GM20000 (cell line): ENCODE measurements at regions not wholly inside any gene's neighbourhood (a gene's known extent, or its start where the extent isn't known, plus 50 kb on each side); places are given as distances from the start of the nearest gene placed in this dataset.

ENCODE experiments used
- DNase-seq: peaks from one replicate; pipeline ENCODE4 v3.0.0; 2012; ENCODE audit warnings: low spot score
- TF ChIP-seq, protein P1 (sequence below): IDR thresholded peaks from 2 replicates; pipeline ENCODE4 v1.5.1; 2012; ENCODE audit warnings: mild to moderate bottlenecking, control low read depth; ENCODE audit errors: extremely low read depth, missing control alignments

DNA sequence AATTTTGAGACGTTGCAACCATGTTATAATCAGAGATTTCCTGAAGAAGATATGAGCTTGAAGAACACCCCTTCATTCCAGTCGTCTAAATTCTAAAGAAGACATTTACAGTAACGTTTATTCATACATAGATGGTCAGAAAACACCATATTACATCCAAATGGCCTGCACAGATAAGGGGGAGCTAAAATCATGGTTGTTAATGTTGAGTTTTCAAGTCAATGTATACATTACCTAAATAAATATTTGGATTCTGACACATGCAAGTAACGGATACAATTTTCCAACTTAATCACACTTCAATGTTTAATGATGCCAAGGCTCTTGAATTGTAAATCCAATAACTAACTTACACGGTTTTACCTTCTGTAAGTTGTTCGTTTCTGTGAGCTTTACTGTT lies 318.4 kb downstream of the SLC6A15 start:
- DNase-seq: no peak
- TF ChIP-seq, protein P1, sequence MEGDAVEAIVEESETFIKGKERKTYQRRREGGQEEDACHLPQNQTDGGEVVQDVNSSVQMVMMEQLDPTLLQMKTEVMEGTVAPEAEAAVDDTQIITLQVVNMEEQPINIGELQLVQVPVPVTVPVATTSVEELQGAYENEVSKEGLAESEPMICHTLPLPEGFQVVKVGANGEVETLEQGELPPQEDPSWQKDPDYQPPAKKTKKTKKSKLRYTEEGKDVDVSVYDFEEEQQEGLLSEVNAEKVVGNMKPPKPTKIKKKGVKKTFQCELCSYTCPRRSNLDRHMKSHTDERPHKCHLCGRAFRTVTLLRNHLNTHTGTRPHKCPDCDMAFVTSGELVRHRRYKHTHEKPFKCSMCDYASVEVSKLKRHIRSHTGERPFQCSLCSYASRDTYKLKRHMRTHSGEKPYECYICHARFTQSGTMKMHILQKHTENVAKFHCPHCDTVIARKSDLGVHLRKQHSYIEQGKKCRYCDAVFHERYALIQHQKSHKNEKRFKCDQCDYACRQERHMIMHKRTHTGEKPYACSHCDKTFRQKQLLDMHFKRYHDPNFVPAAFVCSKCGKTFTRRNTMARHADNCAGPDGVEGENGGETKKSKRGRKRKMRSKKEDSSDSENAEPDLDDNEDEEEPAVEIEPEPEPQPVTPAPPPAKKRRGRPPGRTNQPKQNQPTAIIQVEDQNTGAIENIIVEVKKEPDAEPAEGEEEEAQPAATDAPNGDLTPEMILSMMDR: no peak

DNA sequence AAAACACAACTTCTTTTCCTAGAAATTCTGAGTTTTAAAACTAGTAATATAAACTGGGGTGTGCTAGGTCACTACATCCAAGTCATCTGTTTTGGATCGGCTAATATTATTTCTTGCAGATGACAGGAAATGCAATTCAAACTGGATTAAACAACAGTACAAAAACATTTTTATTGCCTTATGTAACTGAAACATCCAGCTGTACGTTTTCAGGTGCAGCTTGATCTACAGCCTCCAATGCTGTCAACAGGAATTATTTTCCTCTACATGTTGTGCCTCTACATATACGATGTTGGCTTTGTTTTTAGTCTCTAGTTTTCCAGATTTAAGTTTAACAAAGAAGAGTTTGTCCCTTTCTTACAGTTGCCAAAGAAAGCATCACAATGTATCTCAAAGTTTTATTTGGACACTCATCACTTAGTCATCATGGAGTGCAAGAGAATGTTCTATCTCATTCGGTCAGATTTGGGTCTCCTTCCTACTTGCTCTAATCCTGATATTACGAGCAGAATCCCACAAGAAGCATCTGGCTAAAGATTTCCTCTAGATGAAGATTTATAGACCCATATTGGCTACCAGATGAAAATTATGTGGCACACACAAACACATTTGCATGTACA lies 326.7 kb downstream of the SLC6A15 start:
- no peak for DNase-seq
- TF ChIP-seq, protein P1: no peak

DNA sequence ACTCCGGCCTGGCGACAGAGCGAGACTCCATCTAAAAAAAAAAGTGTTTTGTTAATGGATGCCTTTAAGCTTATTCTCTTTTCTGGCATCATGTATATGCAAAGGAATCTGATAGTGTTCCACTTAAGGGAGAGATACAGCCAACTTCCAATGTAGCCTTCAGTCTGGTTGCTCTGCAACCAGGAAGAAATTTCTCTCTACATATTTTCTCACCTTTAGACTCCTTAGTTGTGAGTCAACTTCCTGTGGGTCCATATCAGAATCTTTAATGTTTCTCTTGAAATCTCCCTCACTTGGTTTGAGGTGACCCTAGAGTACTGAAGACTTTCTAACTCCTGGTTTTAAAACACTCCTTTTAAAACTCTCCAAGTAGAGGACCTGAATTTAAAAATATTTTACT lies 340.4 kb downstream of the SLC6A15 start:
- DNase-seq: no peak
- TF ChIP-seq, protein P1: no peak

DNA sequence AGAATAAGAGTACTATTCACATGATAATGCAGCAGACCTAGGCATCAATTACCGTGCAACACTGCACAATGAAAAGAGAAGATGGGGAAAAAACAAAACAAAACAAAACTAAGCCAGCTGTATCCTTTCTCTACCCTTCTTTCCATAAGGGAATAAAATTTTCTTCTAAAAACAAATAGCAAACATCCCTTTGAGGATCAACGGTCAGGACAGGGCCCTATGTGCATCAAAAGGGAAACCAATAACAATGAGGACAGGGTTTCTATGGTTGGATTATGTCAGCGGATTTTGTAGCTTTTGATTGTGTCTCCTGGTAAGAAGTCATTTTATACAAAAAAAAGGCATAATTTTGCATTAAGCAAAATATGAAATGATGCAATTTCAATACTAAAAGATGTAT lies 350.3 kb downstream of the SLC6A15 start:
- DNase-seq: no peak
- TF ChIP-seq, protein P1: no peak

DNA sequence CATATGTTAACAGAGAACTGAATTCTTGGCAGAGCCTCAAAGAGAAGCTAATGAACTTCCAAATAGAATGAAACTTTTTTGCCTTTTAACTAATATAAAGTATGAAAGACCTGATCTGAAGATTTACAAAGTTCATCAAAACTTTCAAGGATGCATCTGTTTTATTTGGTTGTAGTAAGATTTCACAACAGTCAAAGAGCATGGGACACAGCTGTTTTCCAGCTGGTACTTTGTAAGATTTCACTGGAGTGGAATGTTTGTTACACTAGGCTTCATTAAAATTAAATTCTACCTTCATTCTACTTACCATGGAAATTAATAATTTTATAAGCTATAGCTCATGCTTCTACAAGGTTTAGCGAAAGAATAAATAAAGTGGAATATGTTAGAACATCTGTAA lies 351.2 kb downstream of the SLC6A15 start:
- DNase-seq: no peak
- TF ChIP-seq, protein P1: no peak

DNA sequence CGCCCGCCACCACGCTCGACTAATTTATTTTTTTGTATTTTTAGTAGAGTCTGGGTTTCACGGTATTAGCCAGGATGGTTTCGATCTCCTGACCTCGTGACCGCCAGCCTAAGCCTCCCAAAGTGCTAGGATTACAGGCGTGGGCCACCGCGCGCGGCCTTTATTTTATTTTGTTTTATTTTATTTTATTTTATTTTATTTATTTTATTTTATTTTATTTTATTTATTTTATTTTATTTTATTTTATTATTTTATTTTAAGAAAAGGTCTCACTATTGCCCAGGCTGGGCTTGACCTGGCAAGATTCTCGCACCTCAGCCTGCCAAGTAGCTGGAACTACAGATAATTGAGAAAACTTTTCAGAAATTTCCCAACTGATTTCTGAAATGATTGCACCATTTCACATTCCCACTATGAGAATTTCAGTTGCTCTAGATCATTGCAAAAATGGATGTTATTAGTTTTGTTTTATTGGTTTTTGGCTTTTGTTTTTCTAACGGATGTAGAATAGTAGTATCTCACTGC lies 358.3 kb downstream of the SLC6A15 start:
- TF ChIP-seq, protein P1: no peak
- no peak for DNase-seq

DNA sequence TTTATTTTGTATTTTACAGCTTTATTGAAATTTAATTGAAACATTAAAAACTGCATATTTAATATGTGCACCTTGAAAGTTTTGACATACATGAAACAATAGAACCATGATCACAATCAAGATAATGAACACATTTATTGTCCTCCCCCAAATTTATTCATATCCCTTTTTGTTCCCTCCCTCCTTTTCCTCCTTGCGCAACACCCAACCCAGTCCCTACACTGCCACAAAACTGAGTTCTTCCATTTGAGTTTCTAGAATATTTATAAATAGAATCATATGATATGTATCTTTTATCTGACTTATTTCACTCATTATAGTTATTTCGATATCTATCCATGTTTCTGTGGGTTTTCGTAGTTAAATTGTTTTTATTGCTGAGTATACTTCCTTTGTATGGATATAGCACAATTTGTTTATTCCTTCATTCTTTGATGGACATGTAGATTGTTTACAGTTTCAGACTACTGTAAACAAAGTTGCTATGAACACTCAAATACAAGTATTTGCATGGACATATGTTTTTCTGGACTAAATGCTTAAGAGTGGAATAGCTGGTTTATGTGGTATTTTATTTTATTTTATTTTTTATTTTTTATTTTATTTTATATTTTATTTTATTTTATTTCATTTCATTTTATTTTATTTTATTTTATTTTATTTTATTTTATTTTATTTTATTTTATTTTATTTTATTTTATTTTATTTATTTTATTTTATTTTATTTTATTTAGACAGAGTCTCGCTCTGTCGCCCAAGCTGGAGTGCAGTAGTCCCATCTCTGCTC lies 359.1 kb downstream of the SLC6A15 start:
- TF ChIP-seq, protein P1: no peak
- DNase-seq: no peak
